ENCODE measurements at regions not wholly inside any gene's neighbourhood (a gene's known extent, or its start where the extent isn't known, plus 50 kb on each side); places are given as distances from the start of the nearest gene placed in this dataset.
"Not testable (repeated sequence)": the region's sequence is repeated elsewhere in the genome, so short reads cannot be mapped to it uniquely, and the experiment has no call there.

DNA sequence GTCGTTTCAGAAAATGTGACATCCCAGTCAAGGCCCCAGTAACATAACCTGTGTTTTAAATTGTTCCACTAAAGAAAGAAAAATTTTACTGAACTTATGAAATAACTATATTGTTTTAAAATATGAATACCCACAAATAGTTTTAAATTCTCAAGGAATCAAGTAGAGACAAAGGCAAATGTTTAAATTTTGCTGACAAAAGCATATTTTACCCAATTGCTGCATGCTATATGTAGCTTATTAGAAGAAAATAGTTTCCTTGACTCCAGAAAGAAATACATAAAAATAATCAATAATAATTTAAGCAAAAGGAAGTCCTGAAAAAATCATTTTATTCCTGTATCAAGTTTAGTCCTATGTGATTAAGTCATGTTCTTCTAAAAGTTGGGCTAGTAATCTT lies 481.3 kb upstream of the ADGRL3 start:
- Mint-ChIP-seq H3K4me3 (no peak overlapping the region), H3K9me3 (no peaks in the 10 kb centered on the region), H3K27ac (no peak overlapping the region), H3K27me3 (no peaks in the 10 kb centered on the region), H3K36me3 (no peaks in the 10 kb centered on the region), H3K4me1 (ENCODE audit: unreplicated experiment) (peaks cover 4% of the 10 kb centered on the region)
- no peak for DNase-seq (ENCODE audit: extremely low spot score, unreplicated experiment)
- TF ChIP-seq, protein P1, sequence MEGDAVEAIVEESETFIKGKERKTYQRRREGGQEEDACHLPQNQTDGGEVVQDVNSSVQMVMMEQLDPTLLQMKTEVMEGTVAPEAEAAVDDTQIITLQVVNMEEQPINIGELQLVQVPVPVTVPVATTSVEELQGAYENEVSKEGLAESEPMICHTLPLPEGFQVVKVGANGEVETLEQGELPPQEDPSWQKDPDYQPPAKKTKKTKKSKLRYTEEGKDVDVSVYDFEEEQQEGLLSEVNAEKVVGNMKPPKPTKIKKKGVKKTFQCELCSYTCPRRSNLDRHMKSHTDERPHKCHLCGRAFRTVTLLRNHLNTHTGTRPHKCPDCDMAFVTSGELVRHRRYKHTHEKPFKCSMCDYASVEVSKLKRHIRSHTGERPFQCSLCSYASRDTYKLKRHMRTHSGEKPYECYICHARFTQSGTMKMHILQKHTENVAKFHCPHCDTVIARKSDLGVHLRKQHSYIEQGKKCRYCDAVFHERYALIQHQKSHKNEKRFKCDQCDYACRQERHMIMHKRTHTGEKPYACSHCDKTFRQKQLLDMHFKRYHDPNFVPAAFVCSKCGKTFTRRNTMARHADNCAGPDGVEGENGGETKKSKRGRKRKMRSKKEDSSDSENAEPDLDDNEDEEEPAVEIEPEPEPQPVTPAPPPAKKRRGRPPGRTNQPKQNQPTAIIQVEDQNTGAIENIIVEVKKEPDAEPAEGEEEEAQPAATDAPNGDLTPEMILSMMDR (conservative IDR thresholded peaks at IDR 0.05) = no peak

DNA sequence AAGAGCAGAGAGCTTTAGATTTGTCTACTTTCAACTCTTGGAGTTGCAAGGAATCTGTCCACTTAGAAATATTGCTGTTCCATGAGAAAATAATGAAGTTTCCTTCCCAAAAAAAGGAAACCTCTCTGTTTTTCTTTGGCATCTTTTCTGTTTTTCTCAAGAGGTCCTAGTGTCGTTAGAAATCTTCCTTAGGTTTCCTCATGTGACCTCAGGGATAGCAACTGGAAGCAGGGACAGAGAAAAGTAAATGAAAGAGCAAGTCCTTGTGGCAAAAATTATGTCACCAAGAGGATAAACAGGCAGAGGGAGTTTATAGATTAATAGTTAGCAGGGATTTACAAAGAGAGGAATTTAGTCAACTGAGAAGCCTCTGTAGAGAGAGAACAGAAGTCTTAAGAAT lies 478.4 kb upstream of the ADGRL3 start:
- no peak overlapping the region for H3K27ac Mint-ChIP-seq
- H3K36me3 Mint-ChIP-seq = no peaks in the 10 kb centered on the region
- H3K4me3 Mint-ChIP-seq = no peak overlapping the region
- TF ChIP-seq, protein P1 (conservative IDR thresholded peaks at IDR 0.05) = no peak
- no peaks in the 10 kb centered on the region for H3K9me3 Mint-ChIP-seq
- no peaks in the 10 kb centered on the region for H3K27me3 Mint-ChIP-seq
- peaks cover 9% of the 10 kb centered on the region for H3K4me1 Mint-ChIP-seq (ENCODE audit: unreplicated experiment)
- DNase-seq (ENCODE audit: extremely low spot score, unreplicated experiment) = no peak

DNA sequence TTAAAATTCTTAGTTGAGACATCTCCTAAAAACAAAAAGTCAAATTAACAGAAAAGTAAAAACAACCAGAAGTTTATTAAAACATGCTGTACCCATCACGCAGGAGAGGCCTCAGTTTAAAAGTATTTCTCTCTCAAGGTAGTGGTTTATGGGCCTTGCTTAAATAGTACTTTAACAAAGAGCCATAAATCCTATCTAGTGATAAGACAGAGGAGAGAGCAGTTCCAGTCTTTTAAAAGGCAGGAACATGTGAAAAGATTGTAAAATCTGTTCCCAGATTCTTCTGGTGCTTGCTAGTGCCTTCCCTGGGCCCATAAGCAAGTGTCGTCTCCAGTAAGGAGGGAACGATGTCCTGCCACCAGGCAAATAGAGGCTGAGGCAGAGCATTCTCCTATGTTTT lies 476.3 kb upstream of the ADGRL3 start:
- no peaks in the 10 kb centered on the region for H3K9me3 Mint-ChIP-seq
- H3K27me3 Mint-ChIP-seq = no peaks in the 10 kb centered on the region
- no peak for DNase-seq (ENCODE audit: extremely low spot score, unreplicated experiment)
- no peak overlapping the region for H3K4me3 Mint-ChIP-seq
- TF ChIP-seq, protein P1 (conservative IDR thresholded peaks at IDR 0.05) = no peak
- H3K36me3 Mint-ChIP-seq = no peaks in the 10 kb centered on the region
- peaks cover 9% of the 10 kb centered on the region for H3K4me1 Mint-ChIP-seq (ENCODE audit: unreplicated experiment)
- no peak overlapping the region for H3K27ac Mint-ChIP-seq

DNA sequence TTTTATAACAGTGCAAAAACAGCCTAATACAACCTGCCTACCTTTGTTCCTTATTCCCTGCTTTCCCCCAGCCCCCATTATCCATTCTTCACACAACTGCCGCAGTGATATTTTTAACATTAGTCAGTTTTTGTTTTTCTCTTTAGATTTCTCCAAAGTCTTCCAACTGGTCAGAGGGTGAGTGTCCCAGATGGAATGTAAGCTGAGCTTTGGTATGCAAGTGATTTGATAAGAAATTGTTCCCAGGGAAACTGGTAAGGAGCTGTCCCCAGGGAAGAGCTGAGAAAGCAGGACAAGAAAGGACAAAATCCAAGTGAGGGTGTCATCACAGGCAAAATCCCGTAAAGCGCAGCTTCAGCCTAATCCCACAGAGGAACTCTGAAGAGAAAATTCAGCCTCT lies 475.5 kb upstream of the ADGRL3 start:
- H3K27ac Mint-ChIP-seq = peak overlapping the region; percentile 15
- H3K36me3 Mint-ChIP-seq = no peaks in the 10 kb centered on the region
- no peaks in the 10 kb centered on the region for H3K27me3 Mint-ChIP-seq

DNA sequence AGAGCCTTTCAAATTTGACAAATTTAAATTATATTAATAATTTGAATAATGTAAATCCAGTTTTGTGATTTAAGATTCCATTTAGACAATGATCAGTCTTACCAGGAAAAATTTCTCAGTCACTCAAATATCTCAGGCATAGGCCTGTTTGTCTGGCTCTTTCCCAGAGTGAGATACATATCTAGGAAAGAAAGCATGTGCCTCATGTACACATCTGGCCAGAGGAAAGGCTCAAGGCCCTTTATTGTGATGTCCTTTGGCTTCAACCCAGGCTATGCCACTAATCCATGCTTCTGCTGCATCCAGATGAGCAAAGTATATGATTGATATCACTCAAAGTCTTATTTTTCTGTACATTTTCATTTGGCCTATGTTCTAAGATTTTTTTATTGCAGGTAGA lies 473.3 kb upstream of the ADGRL3 start:
- H3K9me3 Mint-ChIP-seq = no peaks in the 10 kb centered on the region
- H3K27ac Mint-ChIP-seq = no peak overlapping the region
- DNase-seq (ENCODE audit: extremely low spot score, unreplicated experiment) = no peak
- no peaks in the 10 kb centered on the region for H3K27me3 Mint-ChIP-seq
- H3K4me1 Mint-ChIP-seq (ENCODE audit: unreplicated experiment) = peaks cover 6% of the 10 kb centered on the region
- no peaks in the 10 kb centered on the region for H3K36me3 Mint-ChIP-seq
- TF ChIP-seq, protein P1 (conservative IDR thresholded peaks at IDR 0.05) = no peak
- no peak overlapping the region for H3K4me3 Mint-ChIP-seq

More for the DNA sequence above, 475.5 kb upstream of the ADGRL3 start:
- no peaks in the 10 kb centered on the region for H3K9me3 Mint-ChIP-seq
- no peak overlapping the region for H3K4me3 Mint-ChIP-seq
- peaks cover 9% of the 10 kb centered on the region for H3K4me1 Mint-ChIP-seq (ENCODE audit: unreplicated experiment)
- TF ChIP-seq, protein P1 (conservative IDR thresholded peaks at IDR 0.05) = no peak
- DNase-seq (ENCODE audit: extremely low spot score, unreplicated experiment) = no peak

DNA sequence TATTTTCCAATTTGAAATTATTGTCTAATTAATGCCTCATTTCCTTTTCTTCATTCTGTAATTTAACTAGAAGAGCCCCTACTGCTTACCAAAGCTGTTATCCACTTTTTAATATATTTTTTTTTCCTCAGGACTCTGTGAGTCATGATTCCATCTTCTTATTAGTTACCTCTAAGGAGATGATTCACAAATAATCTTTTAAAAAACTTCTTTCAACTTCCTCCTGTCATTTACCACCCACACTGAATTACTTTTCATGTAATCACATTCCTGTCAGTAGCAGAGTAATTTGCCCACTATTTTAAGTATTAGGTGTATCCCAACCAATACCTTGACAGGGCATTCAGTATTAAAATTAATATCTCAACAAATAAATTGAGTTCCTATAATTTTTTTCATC lies 470.9 kb upstream of the ADGRL3 start:
- DNase-seq (ENCODE audit: extremely low spot score, unreplicated experiment) = no peak
- Mint-ChIP-seq H3K27ac (no peak overlapping the region), H3K4me1 (ENCODE audit: unreplicated experiment) (peaks cover 5% of the 10 kb centered on the region), H3K36me3 (no peaks in the 10 kb centered on the region), H3K9me3 (no peaks in the 10 kb centered on the region), H3K27me3 (no peaks in the 10 kb centered on the region), H3K4me3 (no peak overlapping the region)
- TF ChIP-seq, protein P1 (conservative IDR thresholded peaks at IDR 0.05) = no peak

DNA sequence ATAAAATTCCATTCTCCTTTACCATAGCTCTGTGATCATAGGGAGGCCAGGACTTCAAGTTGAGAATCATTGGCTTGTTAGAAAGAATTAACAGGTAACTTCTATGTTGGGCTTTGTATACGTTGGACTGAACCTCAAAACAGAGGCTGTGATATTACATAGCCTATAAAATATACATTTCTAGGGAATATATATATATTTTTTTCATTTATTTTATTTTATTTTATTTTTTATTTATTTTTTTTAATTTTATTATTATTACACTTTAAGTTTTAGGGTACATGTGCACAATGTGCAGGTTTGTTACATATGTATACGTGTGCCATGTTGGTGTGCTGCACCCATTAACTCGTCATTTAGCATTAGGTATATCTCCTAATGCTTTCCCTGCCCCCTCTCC lies 470.4 kb upstream of the ADGRL3 start:
- DNase-seq (ENCODE audit: extremely low spot score, unreplicated experiment); H3K4me1 Mint-ChIP-seq (ENCODE audit: unreplicated experiment); H3K27me3 Mint-ChIP-seq; H3K9me3 Mint-ChIP-seq; H3K4me3 Mint-ChIP-seq; H3K27ac Mint-ChIP-seq; H3K36me3 Mint-ChIP-seq: not testable (repeated sequence)

Data from type B pancreatic cell (in vitro differentiated cells).